ENCODE measurements at regions not wholly inside any gene's neighbourhood (a gene's known extent, or its start where the extent isn't known, plus 50 kb on each side); places are given as distances from the start of the nearest gene placed in this dataset.

- TF ChIP-seq CTCF (IDR thresholded peaks at IDR 0.05) (no peak), POLR2A (IDR thresholded peaks at IDR 0.05) (no peak), POLR2AphosphoS5 (IDR thresholded peaks at IDR 0.05) (no peak)
These were observed 101.5 kb upstream of the FBXO11 start for GRCh38 chr2:48007699-48008268.

All from stomach (tissue), 4 donors.